GM19438 (cell line): ENCODE measurements at regions not wholly inside any gene's neighbourhood (a gene's known extent, or its start where the extent isn't known, plus 50 kb on each side); places are given as distances from the start of the nearest gene placed in this dataset.
"Not testable (repeated sequence)": the region's sequence is repeated elsewhere in the genome, so short reads cannot be mapped to it uniquely, and the experiment has no call there.

Experiments
- ATAC-seq: cut with Tn5 transposase; IDR thresholded peaks from one replicate; pipeline ENCODE4 v1.9.1; 2021; ENCODE audit warnings: low read depth; ENCODE audit not compliant: unreplicated experiment

- no peak for ATAC-seq
Measured at GRCh38 chr5:128711216-128711615, 173.2 kb upstream of the FBN2 start.

DNA sequence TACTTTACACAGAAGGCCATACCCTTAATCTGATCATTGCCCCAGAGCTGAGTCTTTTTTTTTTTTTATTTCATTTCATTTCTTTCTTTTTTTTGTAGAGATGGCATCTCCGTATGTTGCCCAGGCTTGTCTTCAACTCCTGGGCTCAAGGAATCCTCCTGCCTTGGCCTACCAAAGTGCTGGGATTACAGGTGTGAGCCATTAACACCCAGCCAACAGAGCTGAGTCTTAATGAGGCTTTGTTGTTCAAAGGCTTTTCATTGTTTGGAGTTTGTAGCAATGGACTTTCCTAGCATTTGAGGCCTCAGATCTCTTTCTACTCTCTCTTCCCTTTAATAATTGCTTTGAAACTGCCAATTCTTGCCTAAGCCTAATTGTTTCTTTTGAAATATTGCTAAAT lies 176.5 kb upstream of the FBN2 start:
- ATAC-seq = no peak

DNA sequence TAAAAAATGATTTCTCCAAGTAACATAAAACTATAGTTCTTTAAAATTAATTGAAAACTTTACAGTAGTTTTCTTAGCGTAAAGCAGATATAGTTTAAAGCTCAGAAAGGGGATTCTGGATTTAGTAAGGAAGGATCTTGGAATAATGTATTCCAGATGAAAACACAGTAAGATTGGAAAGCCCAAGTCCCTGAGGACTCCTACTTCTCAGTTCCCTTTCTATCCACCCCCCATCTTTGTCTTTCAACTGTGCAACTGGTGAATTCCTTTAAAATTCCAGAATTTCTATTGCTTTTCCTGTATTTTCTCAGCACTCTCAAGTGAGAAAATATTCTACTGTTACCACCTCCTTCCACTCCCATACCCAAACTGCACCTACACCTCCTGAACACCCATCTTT lies 184.5 kb upstream of the FBN2 start:
- ATAC-seq = no peak

- not testable (repeated sequence) for ATAC-seq
Measured at GRCh38 chr5:128730021-128730420, 192.0 kb upstream of the FBN2 start.

GRCh38 chr5:128735656-128736055 lies 197.6 kb upstream of the FBN2 start:
- not testable (repeated sequence) for ATAC-seq

GRCh38 chr5:128736553-128736952 lies 198.5 kb upstream of the FBN2 start:
- no peak for ATAC-seq

GRCh38 chr5:128749136-128749898 lies 211.3 kb upstream of the FBN2 start:
- ATAC-seq = no peak

- no peak for ATAC-seq
Measured at GRCh38 chr5:128750155-128750554, 212.1 kb upstream of the FBN2 start.

DNA sequence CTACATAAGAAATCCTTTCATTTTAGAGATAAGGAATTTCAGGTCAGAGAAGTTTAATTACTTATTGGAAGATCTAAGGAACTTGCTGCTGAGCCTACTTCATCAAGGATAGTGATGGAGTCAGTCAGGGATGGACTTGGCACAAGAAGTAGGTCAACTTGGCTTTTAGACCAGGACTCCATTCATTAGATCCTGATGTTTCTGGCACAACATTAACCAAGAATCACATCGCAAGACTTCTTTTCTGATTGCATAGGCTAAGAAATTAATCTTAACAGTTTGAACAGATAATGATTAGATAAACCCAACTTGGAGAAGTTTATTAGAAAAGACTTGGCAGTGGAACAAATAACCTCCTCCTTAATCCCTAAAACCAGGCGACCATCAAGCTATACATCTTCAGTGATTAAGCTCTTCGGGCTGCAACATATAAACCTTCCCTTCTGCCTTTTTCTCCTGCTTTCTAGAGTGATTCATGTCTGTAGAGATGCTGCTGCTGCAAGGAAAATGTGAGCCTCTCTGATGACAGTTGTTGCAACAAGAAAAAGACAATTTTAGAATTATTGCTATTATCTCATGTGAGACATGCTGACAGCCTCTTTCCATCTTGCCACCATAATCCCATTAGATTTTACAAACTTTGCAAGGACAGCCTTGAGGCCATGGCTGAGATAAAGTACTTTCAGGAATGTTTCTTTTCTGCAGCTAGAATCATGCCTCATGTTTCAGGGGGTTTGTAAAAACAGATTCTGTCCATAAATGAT lies 207.9 kb upstream of the SLC27A6 start:
- no peak for ATAC-seq

- no peak for ATAC-seq
Measured at GRCh38 chr5:128762661-128763306, 202.5 kb upstream of the SLC27A6 start.

DNA sequence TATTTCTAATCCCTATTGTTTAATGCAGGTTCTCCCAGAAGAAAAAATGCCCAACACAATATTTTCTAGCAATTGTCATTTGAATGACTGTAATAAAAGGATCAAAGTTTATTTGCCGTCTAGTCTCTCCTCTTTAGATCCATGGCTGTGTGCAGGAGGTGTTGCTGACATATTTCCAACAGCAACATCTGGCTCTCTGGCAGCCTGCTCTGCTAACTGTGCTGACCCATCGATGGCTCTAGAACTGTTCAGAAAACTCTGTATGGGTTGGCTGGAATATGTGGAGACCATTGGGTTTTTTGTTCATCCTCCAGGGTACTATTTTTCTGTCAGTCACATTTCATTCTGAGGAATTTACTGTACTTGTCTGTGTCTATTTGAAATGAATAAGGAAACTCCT lies 202.0 kb upstream of the SLC27A6 start:
- ATAC-seq = no peak

DNA sequence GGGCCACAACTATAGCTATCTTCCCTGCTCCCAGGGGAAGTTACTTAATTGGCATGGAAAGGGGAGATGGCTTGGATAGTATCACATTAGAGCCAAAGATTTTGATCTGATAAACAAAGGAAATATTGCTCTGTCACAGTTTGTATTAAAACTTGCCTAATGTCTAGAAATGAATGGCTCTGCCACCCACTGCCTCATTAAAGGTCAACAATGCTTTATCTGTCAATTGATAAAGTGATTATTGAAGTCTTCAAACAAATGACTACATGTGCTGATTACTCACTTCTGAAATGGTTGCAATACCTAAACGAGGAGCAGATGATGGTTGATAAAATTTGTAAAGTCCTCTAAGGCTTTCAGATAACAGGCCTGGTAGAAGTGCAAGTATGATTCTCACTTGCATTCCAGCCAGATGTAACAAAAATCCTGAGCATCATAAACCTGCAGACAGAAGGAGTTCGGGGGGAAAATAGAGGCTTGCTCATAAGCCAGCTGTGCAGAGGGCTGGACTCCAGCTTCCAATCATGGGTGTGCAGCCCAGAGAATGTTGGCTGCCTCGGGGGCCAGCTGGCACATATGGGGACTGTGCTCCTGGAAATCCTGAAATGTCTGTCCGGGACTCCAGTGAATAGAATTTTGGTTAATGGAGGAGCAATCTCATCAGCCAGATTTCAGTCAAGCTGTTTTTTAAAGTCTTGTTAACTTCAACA lies 200.5 kb upstream of the SLC27A6 start:
- ATAC-seq = no peak

GRCh38 chr5:128765448-128766061 lies 199.7 kb upstream of the SLC27A6 start:
- no peak for ATAC-seq

- no peak for ATAC-seq
Measured at GRCh38 chr5:128766406-128766805, 198.9 kb upstream of the SLC27A6 start.

DNA sequence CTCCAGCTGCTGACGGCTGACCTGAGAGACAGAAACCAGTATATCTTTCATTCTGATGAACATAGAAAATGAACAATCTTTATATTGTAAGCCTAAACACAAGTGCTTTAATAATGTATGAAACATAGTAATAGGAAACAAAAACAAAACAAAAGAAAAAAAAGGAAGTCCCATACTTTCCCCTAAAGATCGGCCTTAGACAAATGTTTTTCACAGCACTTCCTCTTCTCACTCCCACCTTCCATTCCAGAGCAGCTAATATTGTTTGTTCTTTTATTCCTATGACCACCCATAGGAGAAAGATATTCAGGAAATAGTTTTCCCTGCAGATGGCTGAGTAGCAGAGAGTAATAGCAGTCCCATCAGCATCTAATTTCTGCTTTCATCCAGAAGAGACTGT lies 194.4 kb upstream of the SLC27A6 start:
- no peak for ATAC-seq

DNA sequence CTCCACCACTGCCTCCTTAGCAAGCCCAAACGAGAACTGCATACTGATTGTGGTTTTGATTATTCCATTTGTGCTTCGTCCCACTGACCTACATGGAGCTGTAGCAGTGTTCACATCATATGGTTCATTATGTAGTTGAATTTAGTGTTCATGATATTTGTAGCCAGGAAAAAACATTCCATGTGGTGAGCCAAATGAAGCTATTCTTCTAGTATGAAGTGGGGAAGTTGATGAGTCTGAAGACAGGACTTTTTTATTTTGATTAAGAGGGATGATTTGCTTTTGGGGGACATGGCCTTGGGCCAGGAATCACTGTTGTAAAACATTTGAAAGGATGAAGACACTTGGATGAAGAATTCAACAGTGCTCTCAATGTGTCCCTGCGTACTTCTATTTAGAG lies 192.9 kb upstream of the SLC27A6 start:
- ATAC-seq = no peak

GRCh38 chr5:128773378-128773777 lies 191.9 kb upstream of the SLC27A6 start:
- ATAC-seq = no peak

DNA sequence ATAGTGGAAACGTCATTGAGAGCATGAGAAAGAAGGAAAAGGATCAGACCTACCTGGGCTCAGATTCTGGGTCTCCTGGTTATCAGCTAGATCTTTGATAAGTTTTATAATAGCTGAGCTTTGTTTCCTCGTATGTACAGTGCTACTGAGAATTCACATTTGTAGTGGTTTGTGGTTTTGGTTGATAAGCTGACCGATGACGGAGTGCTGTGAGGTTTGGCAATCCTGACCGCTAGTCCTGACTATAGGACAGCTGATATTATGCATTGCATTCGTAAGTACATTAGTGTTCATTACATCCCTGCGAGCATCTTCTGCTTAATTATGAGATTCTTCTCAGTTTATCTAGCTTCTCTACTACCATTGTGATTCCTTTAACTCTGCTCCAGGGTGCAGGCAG lies 190.7 kb upstream of the SLC27A6 start:
- no peak for ATAC-seq

DNA sequence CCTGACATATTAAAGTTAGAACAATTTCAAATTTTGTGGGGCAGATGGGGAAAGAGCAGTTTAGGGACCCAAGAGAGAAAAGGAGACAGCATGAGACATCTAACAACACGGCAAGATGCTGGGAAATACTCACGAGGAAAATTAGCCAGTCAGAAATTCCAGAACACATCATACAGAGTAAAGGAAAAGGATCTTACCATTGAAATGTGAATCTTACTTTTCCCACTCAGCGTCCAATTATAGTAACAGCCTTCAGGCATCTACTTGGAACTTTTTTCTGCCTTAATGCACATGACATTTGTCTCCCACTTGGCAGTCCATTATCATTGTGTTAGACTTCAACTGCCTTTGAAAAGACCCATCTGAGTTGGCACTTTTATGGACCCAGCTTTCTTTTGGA lies 189.7 kb upstream of the SLC27A6 start:
- ATAC-seq = no peak

- ATAC-seq = peak; percentile 54
Measured at GRCh38 chr5:128777052-128777451, 188.2 kb upstream of the SLC27A6 start.

- ATAC-seq = no peak
Measured at GRCh38 chr5:128778474-128778873, 186.8 kb upstream of the SLC27A6 start.
